Left renal pelvis (tissue), 4 donors: ENCODE measurements at regions not wholly inside any gene's neighbourhood (a gene's known extent, or its start where the extent isn't known, plus 50 kb on each side); places are given as distances from the start of the nearest gene placed in this dataset.
"Not testable (repeated sequence)": the region's sequence is repeated elsewhere in the genome, so short reads cannot be mapped to it uniquely, and the experiment has no call there.

Experiments used
- DNase-seq, 4 donors: peaks; one replicate each; pipeline ENCODE4 v3.0.0-alpha.2; 2013; ENCODE audit warnings: low read depth in 4 of 4, low spot score in 3 of 4

GRCh38 chr2:87651589-87651988, 96.3 kb upstream of the PLGLB2 start:
- not testable (repeated sequence) for DNase-seq

DNA sequence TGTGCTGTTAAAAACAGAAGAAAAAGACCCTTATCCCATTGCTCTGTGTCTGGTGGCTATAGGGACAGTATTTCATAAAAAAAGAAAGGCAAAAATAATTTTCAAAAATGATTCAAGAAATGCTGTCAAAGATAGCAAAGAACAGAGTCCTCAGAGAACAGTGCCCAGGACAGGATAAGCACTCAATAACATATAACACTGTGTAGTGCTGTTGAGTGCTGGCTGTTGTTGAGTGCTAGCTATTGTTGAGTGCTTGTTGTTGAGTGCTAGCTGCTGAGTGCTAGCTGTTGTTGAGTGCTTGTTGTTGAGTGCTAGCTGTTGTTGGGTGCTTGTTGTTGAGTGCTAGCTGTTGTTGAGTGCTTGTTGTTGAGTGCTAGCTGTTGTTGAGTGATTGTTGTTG, 94.5 kb upstream of the PLGLB2 start:
- not testable (repeated sequence) for DNase-seq

- DNase-seq = not testable (repeated sequence)
These were observed 93.6 kb upstream of the PLGLB2 start for GRCh38 chr2:87654136-87654814.

DNA sequence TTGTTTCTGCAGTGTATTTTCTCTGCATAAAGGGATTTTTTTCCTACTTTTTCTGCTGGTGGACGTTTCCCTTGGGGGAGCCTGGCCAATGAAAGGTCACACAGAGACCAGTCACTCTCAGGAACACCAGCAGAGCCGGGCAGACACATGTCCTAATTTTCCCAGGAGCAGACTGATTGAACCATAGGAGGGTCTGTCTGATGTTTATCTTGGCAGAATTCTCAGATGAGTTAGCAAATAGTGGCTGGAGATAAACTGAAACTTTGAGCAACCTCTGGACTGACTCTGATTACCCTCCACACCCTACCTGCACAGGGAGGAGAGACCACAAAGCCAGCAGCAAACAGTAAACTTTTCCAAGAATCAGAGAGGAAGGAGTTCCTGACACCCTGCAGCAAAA, 90.0 kb upstream of the PLGLB2 start:
- DNase-seq = not testable (repeated sequence)

DNA sequence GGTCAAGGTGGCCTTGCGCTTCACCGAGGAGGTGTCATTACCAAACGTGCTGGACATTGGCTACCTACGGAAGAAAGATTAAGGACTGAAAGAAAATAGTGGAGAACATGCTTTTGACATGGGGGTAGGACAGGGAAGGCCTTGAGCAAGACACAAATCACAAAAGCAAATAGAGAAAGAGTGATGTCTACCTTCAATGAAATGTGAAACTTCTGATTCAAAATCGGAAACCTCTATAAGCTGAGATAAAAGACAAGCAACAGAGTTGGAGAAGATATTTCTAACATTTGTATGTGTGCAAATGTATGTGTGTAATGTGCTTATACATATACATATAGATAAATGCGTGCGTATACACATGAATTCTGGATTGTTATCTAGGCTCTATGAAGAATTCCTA, 89.5 kb upstream of the PLGLB2 start:
- not testable (repeated sequence) for DNase-seq

DNA sequence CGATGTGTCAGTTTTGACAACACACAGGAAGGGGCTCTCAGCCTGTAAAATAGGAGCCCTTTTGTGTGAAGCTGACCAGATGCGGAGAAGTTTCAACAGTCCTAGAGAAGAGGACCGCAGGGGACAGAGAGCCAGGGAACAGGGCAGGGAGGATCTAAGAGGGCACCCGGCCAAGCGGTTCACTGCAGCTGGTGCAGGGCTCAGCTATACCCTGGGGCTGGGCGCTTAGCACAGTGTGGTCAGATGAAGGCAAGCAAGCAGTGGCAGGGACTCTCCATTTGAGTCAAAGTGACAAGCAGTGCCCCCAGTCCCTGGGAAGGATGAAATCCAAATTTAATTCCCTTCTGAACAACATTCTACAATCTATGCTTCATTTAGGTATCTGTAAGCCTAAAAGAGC, 88.9 kb upstream of the PLGLB2 start:
- not testable (repeated sequence) for DNase-seq

GRCh38 chr2:87660164-87660563, 87.7 kb upstream of the PLGLB2 start:
- DNase-seq = not testable (repeated sequence)

DNA sequence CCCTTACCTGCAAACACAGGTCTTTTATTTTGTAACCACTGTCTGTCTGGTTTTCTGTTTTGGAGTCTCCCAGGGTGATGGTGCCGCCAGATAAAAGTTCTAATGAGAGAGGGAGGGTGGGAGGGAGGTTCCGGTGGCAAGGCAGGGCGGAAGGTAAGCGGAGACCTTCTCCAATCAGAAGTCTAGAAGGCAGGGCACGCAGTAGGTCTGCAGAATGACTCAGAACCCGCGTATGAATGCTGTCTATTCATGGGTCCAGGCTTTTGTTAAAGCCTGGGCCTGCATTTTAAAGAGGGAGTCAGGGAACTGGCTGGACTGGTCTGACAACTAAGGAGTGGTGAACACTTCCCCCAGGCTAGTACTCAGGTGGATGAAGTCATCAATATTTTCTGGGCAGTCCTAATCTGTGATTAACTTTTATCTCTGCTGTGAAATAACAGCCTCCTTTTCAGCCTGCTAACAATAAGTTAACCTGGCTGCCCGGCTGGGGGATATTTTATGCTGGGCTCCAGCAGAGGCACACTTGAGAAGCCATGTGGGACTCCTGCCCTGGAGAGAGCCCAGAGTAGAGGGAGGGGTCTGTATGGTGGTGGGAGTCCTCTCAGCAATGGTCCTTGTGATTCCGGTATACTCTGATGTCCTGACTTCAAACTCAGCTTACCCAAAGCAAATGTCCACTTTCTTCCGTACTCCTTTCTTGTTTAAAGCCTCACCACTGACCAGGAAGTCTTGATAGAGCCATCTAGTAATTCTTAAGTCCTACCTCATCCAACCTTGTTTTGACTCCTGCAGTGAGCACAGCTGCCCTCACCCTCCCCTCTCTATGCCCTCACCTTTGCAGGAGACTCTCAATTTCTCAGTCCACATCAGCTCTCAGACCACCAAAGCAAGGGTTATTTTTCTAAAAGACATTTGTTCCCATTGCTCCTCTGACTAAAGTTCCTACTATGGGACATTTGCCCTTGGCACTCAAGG, 85.3 kb upstream of the PLGLB2 start:
- not testable (repeated sequence) for DNase-seq

DNA sequence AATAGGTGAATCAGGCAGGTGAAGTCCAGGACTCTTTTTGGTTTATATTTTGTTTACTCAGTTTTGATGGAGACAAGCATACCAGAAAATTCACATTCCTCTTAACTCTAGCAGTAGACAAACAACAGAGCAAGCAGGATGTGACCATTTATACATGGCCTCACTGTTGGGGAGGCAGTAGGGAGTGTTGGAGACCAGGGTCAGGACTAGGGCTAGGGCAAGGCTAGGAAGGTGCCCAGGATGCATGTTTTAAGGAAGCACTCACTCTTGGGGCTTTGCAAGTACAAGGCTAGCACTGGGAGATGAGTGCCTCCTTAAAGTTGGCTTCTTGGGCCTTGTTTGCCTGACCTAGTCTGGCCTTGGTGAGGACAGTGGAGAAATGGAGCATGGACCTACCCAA, 84.5 kb upstream of the PLGLB2 start:
- not testable (repeated sequence) for DNase-seq

DNA sequence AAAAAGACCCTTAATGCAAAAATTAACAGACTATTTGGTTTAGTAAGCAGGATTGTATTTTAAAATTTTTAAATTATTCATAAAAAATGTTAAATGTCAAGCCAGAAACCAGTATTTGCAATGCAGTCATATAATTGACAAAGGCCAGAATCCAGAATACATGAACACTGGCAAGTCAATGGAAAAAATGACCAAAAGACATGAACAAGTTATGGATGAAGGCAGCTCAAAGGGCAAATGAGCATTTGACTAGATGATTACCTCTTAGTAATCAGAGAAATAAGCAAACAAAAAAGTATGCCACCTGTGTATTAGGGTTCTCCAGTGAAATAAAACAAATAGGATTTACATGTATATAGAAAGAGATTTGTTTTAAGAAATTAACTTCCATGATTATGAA, 80.9 kb upstream of the PLGLB2 start:
- DNase-seq = not testable (repeated sequence)

DNA sequence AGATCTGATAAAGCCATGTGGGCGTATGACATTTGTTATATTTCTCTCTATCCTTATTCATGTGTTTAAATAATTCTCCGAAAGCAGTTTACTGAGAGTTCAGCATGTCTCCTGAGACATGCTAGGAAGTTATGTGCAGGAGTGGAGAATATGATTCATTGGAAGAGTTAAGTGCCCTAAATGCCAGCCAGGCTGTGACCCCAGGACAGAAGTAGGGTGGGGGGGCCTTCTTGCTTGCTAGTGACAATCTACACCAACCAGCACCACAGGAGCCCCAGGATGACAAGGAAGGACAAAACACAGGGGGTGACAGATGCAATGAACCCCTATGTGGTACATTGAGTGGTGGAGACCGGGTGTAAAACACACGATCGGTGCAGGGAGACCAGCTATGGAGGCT, 79.5 kb upstream of the PLGLB2 start:
- DNase-seq = not testable (repeated sequence)

GRCh38 chr2:87669633-87670231, 78.2 kb upstream of the PLGLB2 start:
- not testable (repeated sequence) for DNase-seq

DNA sequence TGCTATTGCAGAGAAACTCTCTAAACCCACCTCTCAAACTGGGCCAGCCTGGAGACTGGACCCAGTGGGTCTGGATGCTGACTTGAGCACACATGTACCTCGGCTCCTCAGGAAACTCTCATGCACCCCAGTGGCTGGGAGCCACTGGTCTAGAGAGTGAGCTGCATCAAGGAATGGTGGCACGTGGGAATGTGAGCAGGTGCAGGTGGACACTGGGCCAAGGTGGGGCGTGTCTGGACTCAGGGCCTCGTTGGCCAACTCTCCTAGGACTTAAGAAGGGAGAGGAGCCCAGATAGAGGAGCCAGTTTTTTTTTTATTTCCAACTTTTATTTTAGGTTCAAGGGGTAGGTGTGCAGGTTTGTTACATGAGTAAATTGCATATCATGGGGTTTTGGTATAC, 75.5 kb upstream of the PLGLB2 start:
- not testable (repeated sequence) for DNase-seq

GRCh38 chr2:87674729-87675128, 73.2 kb upstream of the PLGLB2 start:
- DNase-seq = not testable (repeated sequence)

GRCh38 chr2:87675487-87675886, 72.4 kb upstream of the PLGLB2 start:
- not testable (repeated sequence) for DNase-seq

DNA sequence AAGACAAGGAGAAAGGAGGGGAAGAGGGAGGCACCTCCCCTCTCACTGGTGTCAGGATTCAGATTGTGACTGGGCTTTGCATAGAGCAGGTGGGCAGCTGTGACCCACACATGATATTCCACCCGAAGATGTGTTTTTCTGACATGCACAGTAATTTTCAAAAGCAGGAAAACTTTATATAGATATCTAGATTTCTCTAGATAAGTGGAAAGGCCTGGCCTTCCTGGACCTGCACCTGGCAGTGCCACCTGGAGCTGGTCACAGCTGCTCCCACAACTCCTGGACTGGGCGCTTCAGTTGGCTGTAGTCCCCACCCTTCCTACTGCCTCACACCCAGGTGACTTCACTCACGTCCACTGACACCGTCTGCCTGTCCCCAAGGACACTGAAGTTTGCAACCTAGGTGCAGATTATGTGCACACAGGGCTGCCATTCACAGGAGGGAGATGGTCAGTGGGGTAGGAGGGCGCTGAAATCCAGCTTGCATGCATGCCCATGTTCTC, 70.4 kb upstream of the PLGLB2 start:
- DNase-seq = not testable (repeated sequence)

DNA sequence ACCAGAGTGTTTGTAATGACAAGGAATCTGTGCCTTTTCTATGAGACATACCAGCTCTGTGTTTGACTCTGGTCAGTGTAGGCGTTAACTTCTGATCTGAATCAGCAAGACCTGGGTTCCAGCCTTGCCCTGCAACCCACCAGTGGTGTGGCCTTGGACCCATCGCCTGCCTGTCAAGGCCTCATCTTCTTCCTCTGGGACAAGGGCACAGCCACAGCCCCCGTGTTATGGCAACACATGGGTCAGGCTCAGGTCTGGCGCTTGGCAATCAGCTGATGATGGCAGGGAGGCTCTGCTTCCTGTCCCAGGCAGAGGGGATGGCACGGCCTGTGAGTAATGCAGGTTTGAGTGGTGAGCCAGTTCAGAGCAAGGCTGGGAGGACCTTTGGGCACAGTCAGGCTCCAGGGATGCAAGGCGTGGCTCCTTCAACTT, 69.1 kb upstream of the PLGLB2 start:
- DNase-seq = not testable (repeated sequence)

- not testable (repeated sequence) for DNase-seq
These were observed 67.9 kb upstream of the PLGLB2 start for GRCh38 chr2:87679950-87680349.

- DNase-seq = not testable (repeated sequence)
These were observed 67.2 kb upstream of the PLGLB2 start for GRCh38 chr2:87680691-87681090.

DNA sequence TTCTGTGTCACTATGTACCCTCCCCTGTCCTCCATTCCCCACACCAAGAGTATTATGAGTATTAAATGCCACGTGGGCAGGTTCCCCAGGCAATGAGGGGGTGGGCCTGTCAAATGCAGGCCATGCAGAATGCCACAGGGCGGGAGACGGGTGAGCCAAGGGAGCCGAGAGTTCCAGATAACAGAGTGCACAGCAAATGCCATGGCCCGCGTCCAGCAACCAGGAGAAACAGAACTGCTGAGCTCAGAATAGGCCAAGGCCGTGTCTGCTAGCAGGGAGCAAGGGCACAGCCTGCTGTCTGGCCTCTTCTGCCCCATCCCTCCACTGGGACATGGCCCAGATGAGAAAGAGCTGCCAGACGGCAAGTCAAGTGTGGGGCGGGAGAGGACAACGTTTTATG, 64.4 kb upstream of the PLGLB2 start:
- DNase-seq = not testable (repeated sequence)

- not testable (repeated sequence) for DNase-seq
These were observed 63.9 kb upstream of the PLGLB2 start for GRCh38 chr2:87683961-87684360.
